Hepatocyte (in vitro differentiated cells): ENCODE measurements at regions not wholly inside any gene's neighbourhood (a gene's known extent, or its start where the extent isn't known, plus 50 kb on each side); places are given as distances from the start of the nearest gene placed in this dataset.

Source experiments
- CTCF ChIP-seq: fragments of 200-600 bp; sonication (generic); IDR thresholded peaks from 2 replicates; pipeline ENCODE4 v1.5.1; 2016; ENCODE audit warnings: antibody characterized with exemption, mild to moderate bottlenecking; ENCODE audit not compliant: poor library complexity
- EZH2 ChIP-seq: fragments of 200-600 bp; sonication (generic); IDR thresholded peaks from 2 replicates; pipeline ENCODE4 v1.6.1; 2016; ENCODE audit warnings: antibody characterized with exemption, mild to moderate bottlenecking, borderline replicate concordance

GRCh38 chr17:77066165-77066564, 74.6 kb upstream of the SEC14L1 start:
- TF ChIP-seq CTCF (no peak), EZH2 (no peak)
